Brain microvascular endothelial cell (primary cell): ENCODE measurements at regions not wholly inside any gene's neighbourhood (a gene's known extent, or its start where the extent isn't known, plus 50 kb on each side); places are given as distances from the start of the nearest gene placed in this dataset.

Experiments used
- DNase-seq: peaks from one replicate; pipeline ENCODE4 v3.0.0-alpha.2; 2020
- H3K27ac ChIP-seq: fragments of 250-450 bp; sonication (Bioruptor Pico); 2 replicates; pipeline ENCODE4 v1.5.1; 2020; ENCODE audit warnings: mild to moderate bottlenecking, moderate library complexity
- H3K27me3 ChIP-seq: fragments of 250-450 bp; sonication (Bioruptor Pico); replicated peaks from 2 replicates; pipeline ENCODE4 v1.5.1; 2020; ENCODE audit warnings: mild to moderate bottlenecking
- H3K36me3 ChIP-seq: fragments of 250-450 bp; sonication (Bioruptor Pico); replicated peaks from 2 replicates; pipeline ENCODE4 v1.5.1; 2020; ENCODE audit warnings: mild to moderate bottlenecking
- H3K4me3 ChIP-seq: 2 replicates; pipeline ENCODE4 v1.5.1; 2011; ENCODE audit warnings: low read depth, mild to moderate bottlenecking, control low read depth, low read length, moderate library complexity
- CTCF ChIP-seq: IDR thresholded peaks from 2 replicates; pipeline ENCODE4 v1.5.1; 2011; ENCODE audit warnings: low read depth, mild to moderate bottlenecking, moderate library complexity, low read length, control low read depth, inconsistent platforms; ENCODE audit errors: missing control alignments
- in situ Hi-C: cut with HindIII; loops from 2 replicates; pipeline ENCODE4 v1.10.0; 2017; ENCODE audit warnings: low sequenced_read_pairs, low pct_ligation_motif_present

- no peaks in the 10 kb centered on the region for H3K27me3 ChIP-seq
- in situ Hi-C loops = no loop called here
- no peak overlapping the region for H3K4me3 ChIP-seq
- H3K27ac ChIP-seq = no peak overlapping the region
- DNase-seq = no peak
- TF ChIP-seq CTCF = no peak
- H3K36me3 ChIP-seq = no peaks in the 10 kb centered on the region
Measured at GRCh38 chr19:31598730-31599238, 249.5 kb upstream of the TSHZ3 start.

- H3K4me3 ChIP-seq = no peak overlapping the region
- no peaks in the 10 kb centered on the region for H3K36me3 ChIP-seq
- no peaks in the 10 kb centered on the region for H3K27me3 ChIP-seq
- no peak for TF ChIP-seq CTCF
- DNase-seq = no peak
- no peak overlapping the region for H3K27ac ChIP-seq
- in situ Hi-C loops = no loop called here
Measured at GRCh38 chr19:31600731-31601295, 251.6 kb upstream of the TSHZ3 start.

- in situ Hi-C loops = no loop called here
- DNase-seq = no peak
Measured at GRCh38 chr19:31601855-31602254, 252.6 kb upstream of the TSHZ3 start.

GRCh38 chr19:31602548-31602947 is 253.3 kb upstream of the TSHZ3 start:
- Histone ChIP-seq H3K36me3 (no peaks in the 10 kb centered on the region), H3K27me3 (no peaks in the 10 kb centered on the region), H3K27ac (no peak overlapping the region), H3K4me3 (no peak overlapping the region)
- DNase-seq = no peak
- in situ Hi-C loops = no loop called here
- no peak for TF ChIP-seq CTCF

More at GRCh38 chr19:31601855-31602254, 252.6 kb upstream of the TSHZ3 start:
- no peaks in the 10 kb centered on the region for H3K36me3 ChIP-seq
- H3K27ac ChIP-seq = no peak overlapping the region
- H3K27me3 ChIP-seq = no peaks in the 10 kb centered on the region
- no peak for TF ChIP-seq CTCF
- no peak overlapping the region for H3K4me3 ChIP-seq

GRCh38 chr19:31604493-31605040 is 255.3 kb upstream of the TSHZ3 start:
- Histone ChIP-seq H3K36me3 (no peaks in the 10 kb centered on the region), H3K27ac (no peak overlapping the region), H3K27me3 (no peaks in the 10 kb centered on the region), H3K4me3 (no peak overlapping the region)
- no peak for TF ChIP-seq CTCF
- in situ Hi-C loops = no loop called here
- no peak for DNase-seq

- no peak for TF ChIP-seq CTCF
- Histone ChIP-seq H3K27ac (no peak overlapping the region), H3K27me3 (no peaks in the 10 kb centered on the region), H3K36me3 (no peaks in the 10 kb centered on the region), H3K4me3 (no peak overlapping the region)
- no peak for DNase-seq
- in situ Hi-C loops = no loop called here
Measured at GRCh38 chr19:31610018-31610417, 260.8 kb upstream of the TSHZ3 start.
